HEK293T (cell line): ENCODE measurements at regions not wholly inside any gene's neighbourhood (a gene's known extent, or its start where the extent isn't known, plus 50 kb on each side); places are given as distances from the start of the nearest gene placed in this dataset.
A peak's percentile ranks its signal among the peaks of the same experiment; 100 is the strongest.

Experiments
- CTCF ChIA-PET: fragments of 350-600 bp; formaldehyde crosslinking; extraction: SDS; loops from one replicate; lab custom pipeline; 2021; ENCODE audit warnings: antibody characterized with exemption, inconsistent platforms; lab: Yijun Ruan, JAX
- POLR2A ChIA-PET: fragments of 350-600 bp; formaldehyde crosslinking; extraction: SDS; loops from one replicate; lab custom pipeline; 2020; ENCODE audit warnings: antibody characterized with exemption, inconsistent platforms; lab: Yijun Ruan, JAX
- DNase-seq: peaks from one replicate; pipeline ENCODE4 v3.0.0; 2012; ENCODE audit warnings: mixed read lengths; ENCODE audit errors: extremely low spot score
- ARNT ChIP-seq: fragments of 450-650 bp; IDR thresholded peaks from 2 replicates; pipeline ENCODE4 v1.6.1; 2017; ENCODE audit warnings: mild to moderate bottlenecking
- BHLHE40 ChIP-seq: fragments of 450-650 bp; IDR thresholded peaks from 2 replicates; pipeline ENCODE4 v1.6.1; 2016; ENCODE audit warnings: mild to moderate bottlenecking, moderate library complexity, borderline replicate concordance
- CTBP1 ChIP-seq: fragments of 450-650 bp; IDR thresholded peaks from 2 replicates; pipeline ENCODE4 v1.6.1; 2016; ENCODE audit warnings: borderline replicate concordance
- ELF4 ChIP-seq: fragments of 450-650 bp; IDR thresholded peaks from 2 replicates; pipeline ENCODE4 v1.6.1; 2017; ENCODE audit warnings: antibody characterized with exemption
- FOXA1 ChIP-seq: fragments of 450-650 bp; IDR thresholded peaks from 2 replicates; pipeline ENCODE4 v1.6.1; 2016; ENCODE audit warnings: mild to moderate bottlenecking
- FOXK2 ChIP-seq: fragments of 450-650 bp; IDR thresholded peaks from 2 replicates; pipeline ENCODE4 v1.6.1; 2016; ENCODE audit warnings: mild to moderate bottlenecking
- FOXM1 ChIP-seq: fragments of 450-650 bp; IDR thresholded peaks from 2 replicates; pipeline ENCODE4 v1.6.1; 2017; ENCODE audit warnings: mild to moderate bottlenecking, borderline replicate concordance
- HDGF ChIP-seq: fragments of 450-650 bp; IDR thresholded peaks from 2 replicates; pipeline ENCODE4 v1.6.1; 2017; ENCODE audit warnings: antibody characterized with exemption, borderline replicate concordance
- L3MBTL2 ChIP-seq: fragments of 450-650 bp; conservative IDR thresholded peaks from 2 replicates; pipeline ENCODE4 v1.6.1; 2016; ENCODE audit warnings: mild to moderate bottlenecking
- LEF1 ChIP-seq: fragments of 450-650 bp; IDR thresholded peaks from 2 replicates; pipeline ENCODE4 v1.6.1; 2017; ENCODE audit warnings: mild to moderate bottlenecking, borderline replicate concordance
- NFRKB ChIP-seq: fragments of 450-650 bp; IDR thresholded peaks from 2 replicates; pipeline ENCODE4 v1.6.1; 2016; ENCODE audit warnings: mild to moderate bottlenecking, moderate library complexity
- SP1 ChIP-seq: fragments of 450-650 bp; IDR thresholded peaks from 2 replicates; pipeline ENCODE4 v1.6.1; 2017
- SUZ12 ChIP-seq: fragments of 450-650 bp; IDR thresholded peaks from 2 replicates; pipeline ENCODE4 v1.6.1; 2016; ENCODE audit warnings: mild to moderate bottlenecking
- TARDBP ChIP-seq: fragments of 450-650 bp; IDR thresholded peaks from 2 replicates; pipeline ENCODE4 v1.6.1; 2016
- ZNF384 ChIP-seq: fragments of 450-650 bp; IDR thresholded peaks from 2 replicates; pipeline ENCODE4 v1.6.1; 2016
- TF ChIP-seq, protein P1 (sequence below): fragments of 450-650 bp; IDR thresholded peaks from 2 replicates; pipeline ENCODE4 v1.6.1; 2016

- CTCF ChIA-PET = no interaction called here
- TF ChIP-seq SP1 (no peak), FOXM1 (no peak)
- TF ChIP-seq, protein P1, sequence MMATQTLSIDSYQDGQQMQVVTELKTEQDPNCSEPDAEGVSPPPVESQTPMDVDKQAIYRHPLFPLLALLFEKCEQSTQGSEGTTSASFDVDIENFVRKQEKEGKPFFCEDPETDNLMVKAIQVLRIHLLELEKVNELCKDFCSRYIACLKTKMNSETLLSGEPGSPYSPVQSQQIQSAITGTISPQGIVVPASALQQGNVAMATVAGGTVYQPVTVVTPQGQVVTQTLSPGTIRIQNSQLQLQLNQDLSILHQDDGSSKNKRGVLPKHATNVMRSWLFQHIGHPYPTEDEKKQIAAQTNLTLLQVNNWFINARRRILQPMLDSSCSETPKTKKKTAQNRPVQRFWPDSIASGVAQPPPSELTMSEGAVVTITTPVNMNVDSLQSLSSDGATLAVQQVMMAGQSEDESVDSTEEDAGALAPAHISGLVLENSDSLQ = peak; percentile 24; the same call in 1 of the 2 replicates
Observed at GRCh38 chr3:31185062-31185357, 290.5 kb upstream of the GADL1 start.

GRCh38 chr3:31186041-31186440, 291.6 kb upstream of the GADL1 start:
- CTCF ChIA-PET = interaction anchor here (0.7 kb wide), 1 partner anchor 333 kb away, joined by 3 read pairs; no protein-coding TSS in a partner anchor

More at GRCh38 chr3:31185062-31185357, 290.5 kb upstream of the GADL1 start:
- no peak for DNase-seq
- POLR2A ChIA-PET = no interaction called here

GRCh38 chr3:31187380-31187779, 292.9 kb upstream of the GADL1 start:
- POLR2A ChIA-PET = interaction anchor here (0.6 kb wide), 1 partner anchor 44 kb away, joined by 3 read pairs; no protein-coding TSS in a partner anchor

More at GRCh38 chr3:31186041-31186440, 291.6 kb upstream of the GADL1 start:
- POLR2A ChIA-PET = no interaction called here
- TF ChIP-seq FOXM1 (no peak), ZNF384 (no peak), HDGF (no peak), CTBP1 (no peak), SP1 (no peak), BHLHE40 (no peak), LEF1 (no peak), FOXA1 (no peak), TARDBP (no peak), L3MBTL2 (no peak), ELF4 (no peak), ARNT (no peak), SUZ12 (no peak), NFRKB (no peak)
- TF ChIP-seq, protein P1 = no peak
- DNase-seq = no peak

GRCh38 chr3:31188112-31188511, 293.7 kb upstream of the GADL1 start:
- no peak for TF ChIP-seq ARNT
- TF ChIP-seq TARDBP = no peak
- no peak for TF ChIP-seq ZNF384
- no peak for TF ChIP-seq L3MBTL2
- TF ChIP-seq FOXM1 = no peak
- no peak for TF ChIP-seq LEF1
- TF ChIP-seq BHLHE40 = no peak
- no peak for TF ChIP-seq NFRKB
- TF ChIP-seq, protein P1 = no peak
- TF ChIP-seq FOXA1 = no peak
- POLR2A ChIA-PET = interaction anchor here (0.6 kb wide), 1 partner anchor 45 kb away, joined by 3 read pairs; no protein-coding TSS in a partner anchor
- no peak for DNase-seq
- CTCF ChIA-PET = no interaction called here

More at GRCh38 chr3:31187380-31187779, 292.9 kb upstream of the GADL1 start:
- no peak for DNase-seq
- CTCF ChIA-PET = interaction anchor here (1.0 kb wide), 1 partner anchor 254 kb away, joined by 3 read pairs; no protein-coding TSS in a partner anchor
- TF ChIP-seq ELF4 (no peak), SUZ12 (no peak), ZNF384 (no peak), SP1 (no peak), CTBP1 (no peak), FOXM1 (no peak), TARDBP (no peak), FOXA1 (no peak), FOXK2 (no peak), BHLHE40 (no peak), LEF1 (no peak), ARNT (no peak), HDGF (no peak), NFRKB (no peak), L3MBTL2 (no peak)
- TF ChIP-seq, protein P1 = no peak

GRCh38 chr3:31189330-31189729, 294.9 kb upstream of the GADL1 start:
- TF ChIP-seq, protein P1 = no peak
- TF ChIP-seq FOXM1 (no peak), L3MBTL2 (no peak), HDGF (no peak)
- CTCF ChIA-PET = no interaction called here
- POLR2A ChIA-PET = no interaction called here
- DNase-seq = no peak
